ENCODE measurements at regions not wholly inside any gene's neighbourhood (a gene's known extent, or its start where the extent isn't known, plus 50 kb on each side); places are given as distances from the start of the nearest gene placed in this dataset.

GRCh38 chr10:100650693-100651092 is 94.7 kb upstream of the PAX2 start:
- TF ChIP-seq EP300 (IDR thresholded peaks at IDR 0.05; ENCODE audit: borderline replicate concordance) (no peak), CEBPB (IDR thresholded peaks at IDR 0.05) (no peak), MAX (IDR thresholded peaks at IDR 0.05) (no peak), TCF12 (IDR thresholded peaks at IDR 0.05; ENCODE audit: low read depth) (no peak), TAF1 (IDR thresholded peaks at IDR 0.05; ENCODE audit: low read depth) (no peak), RAD21 (IDR thresholded peaks at IDR 0.05; ENCODE audit: low read depth) (no peak), YY1 (IDR thresholded peaks at IDR 0.05; ENCODE audit: low read depth) (no peak), EGR1 (IDR thresholded peaks at IDR 0.05) (no peak), REST (IDR thresholded peaks at IDR 0.05; ENCODE audit: low read depth) (no peak)

Data from Ishikawa (cell line).